ENCODE measurements at regions not wholly inside any gene's neighbourhood (a gene's known extent, or its start where the extent isn't known, plus 50 kb on each side); places are given as distances from the start of the nearest gene placed in this dataset.

GRCh38 chr2:207313947-207314346 lies 148.2 kb upstream of the KLF7 start:
- DNase-seq (ENCODE audit: low read depth, low spot score) = no peak

GRCh38 chr2:207315131-207315530 lies 149.4 kb upstream of the KLF7 start:
- H3K27ac ChIP-seq (ENCODE audit: low read length) = no peak overlapping the region
- DNase-seq (ENCODE audit: low read depth, low spot score) = no peak
- no peaks in the 10 kb centered on the region for H3K36me3 ChIP-seq (ENCODE audit: control insufficient read depth, insufficient read depth, low read length)
- peaks cover 2% of the 10 kb centered on the region; the same call in 1 of the 2 replicates for H3K4me1 ChIP-seq (ENCODE audit: control insufficient read depth, insufficient read depth, low read length)
- H3K9me3 ChIP-seq (ENCODE audit: control insufficient read depth, insufficient read depth, low read length) = no peaks in the 10 kb centered on the region
- H3K27me3 ChIP-seq (ENCODE audit: control insufficient read depth, insufficient read depth, low read length) = no peaks in the 10 kb centered on the region
- no CpG with 5 or more reads among the region's 2 CpGs for WGBS (ENCODE audit: insufficient coverage, insufficient read length)
- H3K4me3 ChIP-seq (ENCODE audit: low read length) = no peak overlapping the region

More at GRCh38 chr2:207313947-207314346, 148.2 kb upstream of the KLF7 start:
- Histone ChIP-seq H3K4me3 (ENCODE audit: low read length) (no peak overlapping the region), H3K4me1 (ENCODE audit: control insufficient read depth, insufficient read depth, low read length) (peaks cover 2% of the 10 kb centered on the region; the same call in 1 of the 2 replicates), H3K36me3 (ENCODE audit: control insufficient read depth, insufficient read depth, low read length) (no peaks in the 10 kb centered on the region), H3K9me3 (ENCODE audit: control insufficient read depth, insufficient read depth, low read length) (no peaks in the 10 kb centered on the region), H3K27ac (ENCODE audit: low read length) (no peak overlapping the region), H3K27me3 (ENCODE audit: control insufficient read depth, insufficient read depth, low read length) (no peaks in the 10 kb centered on the region)
- WGBS (ENCODE audit: insufficient coverage, insufficient read length) = no CpG with 5 or more reads among the region's 2 CpGs

GRCh38 chr2:207316484-207316883 lies 150.7 kb upstream of the KLF7 start:
- Histone ChIP-seq H3K4me1 (ENCODE audit: control insufficient read depth, insufficient read depth, low read length) (no peaks in the 10 kb centered on the region), H3K9me3 (ENCODE audit: control insufficient read depth, insufficient read depth, low read length) (no peaks in the 10 kb centered on the region), H3K27ac (ENCODE audit: low read length) (no peak overlapping the region), H3K4me3 (ENCODE audit: low read length) (no peak overlapping the region), H3K27me3 (ENCODE audit: control insufficient read depth, insufficient read depth, low read length) (no peaks in the 10 kb centered on the region), H3K36me3 (ENCODE audit: control insufficient read depth, insufficient read depth, low read length) (no peaks in the 10 kb centered on the region)
- no CpG with 5 or more reads among the region's 2 CpGs for WGBS (ENCODE audit: insufficient coverage, insufficient read length)
- no peak for DNase-seq (ENCODE audit: low read depth, low spot score)

- Histone ChIP-seq H3K9me3 (ENCODE audit: control insufficient read depth, insufficient read depth, low read length) (no peaks in the 10 kb centered on the region), H3K27ac (ENCODE audit: low read length) (no peak overlapping the region), H3K4me3 (ENCODE audit: low read length) (no peak overlapping the region), H3K36me3 (ENCODE audit: control insufficient read depth, insufficient read depth, low read length) (no peaks in the 10 kb centered on the region), H3K27me3 (ENCODE audit: control insufficient read depth, insufficient read depth, low read length) (no peaks in the 10 kb centered on the region), H3K4me1 (ENCODE audit: control insufficient read depth, insufficient read depth, low read length) (no peaks in the 10 kb centered on the region)
- no CpG with 5 or more reads among the region's 2 CpGs for WGBS (ENCODE audit: insufficient coverage, insufficient read length)
- no peak for DNase-seq (ENCODE audit: low read depth, low spot score)
Observed at GRCh38 chr2:207316906-207317305, 151.2 kb upstream of the KLF7 start.

- H3K9me3 ChIP-seq (ENCODE audit: control insufficient read depth, insufficient read depth, low read length) = no peaks in the 10 kb centered on the region
Observed at GRCh38 chr2:207317378-207317984, 151.7 kb upstream of the KLF7 start.

GRCh38 chr2:207318181-207318628 lies 152.5 kb upstream of the KLF7 start:
- no peak overlapping the region for H3K27ac ChIP-seq (ENCODE audit: low read length)
- H3K4me3 ChIP-seq (ENCODE audit: low read length) = no peak overlapping the region
- no CpG with 5 or more reads among the region's 4 CpGs for WGBS (ENCODE audit: insufficient coverage, insufficient read length)
- no peaks in the 10 kb centered on the region for H3K27me3 ChIP-seq (ENCODE audit: control insufficient read depth, insufficient read depth, low read length)
- H3K36me3 ChIP-seq (ENCODE audit: control insufficient read depth, insufficient read depth, low read length) = no peaks in the 10 kb centered on the region
- no peak for DNase-seq (ENCODE audit: low read depth, low spot score)
- no peaks in the 10 kb centered on the region for H3K4me1 ChIP-seq (ENCODE audit: control insufficient read depth, insufficient read depth, low read length)
- H3K9me3 ChIP-seq (ENCODE audit: control insufficient read depth, insufficient read depth, low read length) = no peaks in the 10 kb centered on the region

More at GRCh38 chr2:207317378-207317984, 151.7 kb upstream of the KLF7 start:
- no CpG with 5 or more reads among the region's 4 CpGs for WGBS (ENCODE audit: insufficient coverage, insufficient read length)
- no peak overlapping the region for H3K4me3 ChIP-seq (ENCODE audit: low read length)
- H3K4me1 ChIP-seq (ENCODE audit: control insufficient read depth, insufficient read depth, low read length) = no peaks in the 10 kb centered on the region
- no peaks in the 10 kb centered on the region for H3K36me3 ChIP-seq (ENCODE audit: control insufficient read depth, insufficient read depth, low read length)
- no peak overlapping the region for H3K27ac ChIP-seq (ENCODE audit: low read length)
- DNase-seq (ENCODE audit: low read depth, low spot score) = no peak
- H3K27me3 ChIP-seq (ENCODE audit: control insufficient read depth, insufficient read depth, low read length) = no peaks in the 10 kb centered on the region

- H3K9me3 ChIP-seq (ENCODE audit: control insufficient read depth, insufficient read depth, low read length) = no peaks in the 10 kb centered on the region
- H3K27ac ChIP-seq (ENCODE audit: low read length) = no peak overlapping the region
- no peak overlapping the region for H3K4me3 ChIP-seq (ENCODE audit: low read length)
- no peaks in the 10 kb centered on the region for H3K36me3 ChIP-seq (ENCODE audit: control insufficient read depth, insufficient read depth, low read length)
- DNase-seq (ENCODE audit: low read depth, low spot score) = no peak
- H3K4me1 ChIP-seq (ENCODE audit: control insufficient read depth, insufficient read depth, low read length) = no peaks in the 10 kb centered on the region
- H3K27me3 ChIP-seq (ENCODE audit: control insufficient read depth, insufficient read depth, low read length) = no peaks in the 10 kb centered on the region
Observed at GRCh38 chr2:207319316-207319715, 153.6 kb upstream of the KLF7 start.

- Histone ChIP-seq H3K27ac (ENCODE audit: low read length) (no peak overlapping the region), H3K36me3 (ENCODE audit: control insufficient read depth, insufficient read depth, low read length) (no peaks in the 10 kb centered on the region), H3K4me3 (ENCODE audit: low read length) (no peak overlapping the region), H3K27me3 (ENCODE audit: control insufficient read depth, insufficient read depth, low read length) (no peaks in the 10 kb centered on the region), H3K4me1 (ENCODE audit: control insufficient read depth, insufficient read depth, low read length) (no peaks in the 10 kb centered on the region), H3K9me3 (ENCODE audit: control insufficient read depth, insufficient read depth, low read length) (no peaks in the 10 kb centered on the region)
- no CpG with 5 or more reads among the region's 5 CpGs for WGBS (ENCODE audit: insufficient coverage, insufficient read length)
- DNase-seq (ENCODE audit: low read depth, low spot score) = no peak
Observed at GRCh38 chr2:207320381-207321159, 154.8 kb upstream of the KLF7 start.

GRCh38 chr2:207321514-207321913 lies 155.8 kb upstream of the KLF7 start:
- no CpG with 5 or more reads among the region's 1 CpG for WGBS (ENCODE audit: insufficient coverage, insufficient read length)
- Histone ChIP-seq H3K4me1 (ENCODE audit: control insufficient read depth, insufficient read depth, low read length) (no peaks in the 10 kb centered on the region), H3K9me3 (ENCODE audit: control insufficient read depth, insufficient read depth, low read length) (no peaks in the 10 kb centered on the region), H3K36me3 (ENCODE audit: control insufficient read depth, insufficient read depth, low read length) (no peaks in the 10 kb centered on the region), H3K27me3 (ENCODE audit: control insufficient read depth, insufficient read depth, low read length) (no peaks in the 10 kb centered on the region), H3K27ac (ENCODE audit: low read length) (no peak overlapping the region), H3K4me3 (ENCODE audit: low read length) (no peak overlapping the region)
- no peak for DNase-seq (ENCODE audit: low read depth, low spot score)

- Histone ChIP-seq H3K9me3 (ENCODE audit: control insufficient read depth, insufficient read depth, low read length) (no peaks in the 10 kb centered on the region), H3K27ac (ENCODE audit: low read length) (no peak overlapping the region), H3K27me3 (ENCODE audit: control insufficient read depth, insufficient read depth, low read length) (no peaks in the 10 kb centered on the region), H3K36me3 (ENCODE audit: control insufficient read depth, insufficient read depth, low read length) (no peaks in the 10 kb centered on the region), H3K4me3 (ENCODE audit: low read length) (no peak overlapping the region), H3K4me1 (ENCODE audit: control insufficient read depth, insufficient read depth, low read length) (no peaks in the 10 kb centered on the region)
- no peak for DNase-seq (ENCODE audit: low read depth, low spot score)
- WGBS (ENCODE audit: insufficient coverage, insufficient read length) = no CpG with 5 or more reads among the region's 1 CpG
Observed at GRCh38 chr2:207324001-207324400, 158.3 kb upstream of the KLF7 start.
